Ovary (tissue), 3 donors: ENCODE measurements at regions not wholly inside any gene's neighbourhood (a gene's known extent, or its start where the extent isn't known, plus 50 kb on each side); places are given as distances from the start of the nearest gene placed in this dataset.

ENCODE experiments used
- EP300 ChIP-seq: sonication (generic); formaldehyde crosslinking; IDR thresholded peaks from one replicate; pipeline ENCODE4 v1.6.1; 2017; ENCODE audit warnings: antibody characterized with exemption
- POLR2A ChIP-seq: fragments of 450-650 bp; IDR thresholded peaks from one replicate; pipeline ENCODE4 v1.6.1; 2017; ENCODE audit warnings: antibody characterized with exemption, mild to moderate bottlenecking, moderate library complexity
- TF ChIP-seq, protein P1 (sequence below), 3 donors: fragments of 450-650 bp in 2 of 3; fragments of 200-600 bp in 1 of 3; IDR thresholded peaks; one replicate each; pipeline versions ENCODE4 v1.5.1 to v1.8.0; 2016 to 2022; ENCODE audit warnings: antibody characterized with exemption in 3 of 3, mild to moderate bottlenecking in 1 of 3
- donor health status: DM: no; HTN: no; CAD: no.

DNA sequence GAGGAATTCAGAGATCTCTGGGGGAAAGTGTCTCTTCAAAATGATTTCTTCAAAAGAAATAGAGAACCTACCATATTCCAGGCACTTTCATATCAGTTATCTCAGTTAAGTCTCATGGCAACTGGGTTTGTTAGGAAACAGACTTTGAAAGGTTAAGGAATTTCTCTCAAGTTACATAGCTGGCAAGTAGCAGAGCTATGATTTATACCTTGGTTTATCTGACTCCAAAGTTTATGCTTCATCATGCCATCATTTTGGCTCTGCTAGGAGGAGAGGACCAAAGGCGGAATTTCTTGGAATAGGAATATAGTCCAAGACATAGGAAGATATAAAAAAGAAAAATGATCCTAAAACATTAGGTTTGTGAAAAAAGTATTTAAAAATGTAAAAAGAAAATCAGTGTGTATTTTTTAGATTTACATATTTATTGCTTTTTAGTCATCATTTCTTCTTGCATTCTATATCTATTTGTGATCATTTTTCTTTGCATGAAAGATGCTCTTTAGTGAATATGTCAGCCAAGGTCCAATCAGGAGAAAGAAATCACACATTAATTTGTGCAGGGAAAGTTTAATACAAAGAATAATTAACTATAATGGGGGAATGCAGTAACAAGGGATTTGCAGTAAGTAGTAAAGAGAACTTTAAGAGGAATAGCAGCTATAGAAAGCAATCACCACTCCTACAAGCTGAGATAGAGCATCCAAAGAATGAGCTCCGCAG lies 199.1 kb upstream of the ZBED5 start:
- TF ChIP-seq, protein P1, sequence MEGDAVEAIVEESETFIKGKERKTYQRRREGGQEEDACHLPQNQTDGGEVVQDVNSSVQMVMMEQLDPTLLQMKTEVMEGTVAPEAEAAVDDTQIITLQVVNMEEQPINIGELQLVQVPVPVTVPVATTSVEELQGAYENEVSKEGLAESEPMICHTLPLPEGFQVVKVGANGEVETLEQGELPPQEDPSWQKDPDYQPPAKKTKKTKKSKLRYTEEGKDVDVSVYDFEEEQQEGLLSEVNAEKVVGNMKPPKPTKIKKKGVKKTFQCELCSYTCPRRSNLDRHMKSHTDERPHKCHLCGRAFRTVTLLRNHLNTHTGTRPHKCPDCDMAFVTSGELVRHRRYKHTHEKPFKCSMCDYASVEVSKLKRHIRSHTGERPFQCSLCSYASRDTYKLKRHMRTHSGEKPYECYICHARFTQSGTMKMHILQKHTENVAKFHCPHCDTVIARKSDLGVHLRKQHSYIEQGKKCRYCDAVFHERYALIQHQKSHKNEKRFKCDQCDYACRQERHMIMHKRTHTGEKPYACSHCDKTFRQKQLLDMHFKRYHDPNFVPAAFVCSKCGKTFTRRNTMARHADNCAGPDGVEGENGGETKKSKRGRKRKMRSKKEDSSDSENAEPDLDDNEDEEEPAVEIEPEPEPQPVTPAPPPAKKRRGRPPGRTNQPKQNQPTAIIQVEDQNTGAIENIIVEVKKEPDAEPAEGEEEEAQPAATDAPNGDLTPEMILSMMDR (IDR thresholded peaks at IDR 0.05), result no peak
- no peak for TF ChIP-seq POLR2A
- no peak for TF ChIP-seq EP300
